Uterus (tissue), 2 donors: ENCODE measurements at regions not wholly inside any gene's neighbourhood (a gene's known extent, or its start where the extent isn't known, plus 50 kb on each side); places are given as distances from the start of the nearest gene placed in this dataset.

Experiments used
- CTCF ChIP-seq, 4 experiments: fragments of 200-600 bp in 2 of 4; fragments of 450-650 bp in 2 of 4; sonication (generic) in 2 of 4; IDR thresholded peaks; one replicate each; pipeline ENCODE4 v1.5.1; 2016 to 2019; ENCODE audit warnings: antibody characterized with exemption in 4 of 4, mild to moderate bottlenecking in 2 of 4, moderate library complexity in 1 of 4
- POLR2A ChIP-seq, 2 donors: fragments of 450-650 bp; IDR thresholded peaks; one replicate each; pipeline ENCODE4 v1.6.1; 2016; ENCODE audit warnings: antibody characterized with exemption in 2 of 2, mild to moderate bottlenecking in 1 of 2, moderate library complexity in 1 of 2

DNA sequence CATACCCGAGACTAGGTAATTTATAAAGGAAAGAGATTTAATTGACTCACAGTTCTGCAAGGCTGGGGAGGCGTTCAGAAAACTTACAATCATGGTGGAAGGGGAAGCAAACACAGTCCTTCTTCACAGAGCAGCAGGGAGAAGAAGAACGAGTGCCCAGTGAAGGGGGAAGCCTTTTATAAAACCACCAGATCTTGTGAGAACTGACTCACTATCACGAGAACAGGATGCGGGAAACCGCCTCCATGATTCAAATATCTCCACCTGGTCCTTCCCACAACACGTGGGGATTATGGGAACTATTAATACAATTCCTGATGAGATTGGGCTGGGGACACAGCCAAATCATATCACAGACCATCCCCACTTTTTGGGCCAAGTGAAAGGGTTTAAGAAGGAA is 58.8 kb upstream of the CTXND1 start:
- no peak for TF ChIP-seq CTCF (IDR thresholded peaks at IDR 0.05)
- TF ChIP-seq POLR2A (IDR thresholded peaks at IDR 0.05) = no peak
